ENCODE measurements at regions not wholly inside any gene's neighbourhood (a gene's known extent, or its start where the extent isn't known, plus 50 kb on each side); places are given as distances from the start of the nearest gene placed in this dataset.

DNA sequence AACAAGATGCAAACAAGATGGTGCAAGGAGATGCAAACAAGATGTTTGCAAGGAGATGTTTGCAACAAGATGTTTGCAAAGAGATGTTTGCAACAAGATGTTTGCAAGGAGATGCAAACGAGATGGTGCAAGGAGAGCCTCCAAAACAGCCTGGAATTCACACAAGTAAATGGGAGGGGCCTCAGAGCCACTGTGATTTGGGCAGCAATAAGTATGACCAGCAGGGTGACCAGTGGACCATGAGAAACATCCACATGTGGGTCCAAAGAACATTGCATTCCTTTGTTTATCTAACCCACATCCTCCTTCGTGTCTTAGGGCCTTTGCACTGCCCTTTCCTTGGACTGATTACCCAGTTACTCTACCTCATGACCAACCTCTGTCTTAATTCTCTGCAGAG, 162.9 kb downstream of the PLPP3 start:
- DNase-seq: no peak

DNA sequence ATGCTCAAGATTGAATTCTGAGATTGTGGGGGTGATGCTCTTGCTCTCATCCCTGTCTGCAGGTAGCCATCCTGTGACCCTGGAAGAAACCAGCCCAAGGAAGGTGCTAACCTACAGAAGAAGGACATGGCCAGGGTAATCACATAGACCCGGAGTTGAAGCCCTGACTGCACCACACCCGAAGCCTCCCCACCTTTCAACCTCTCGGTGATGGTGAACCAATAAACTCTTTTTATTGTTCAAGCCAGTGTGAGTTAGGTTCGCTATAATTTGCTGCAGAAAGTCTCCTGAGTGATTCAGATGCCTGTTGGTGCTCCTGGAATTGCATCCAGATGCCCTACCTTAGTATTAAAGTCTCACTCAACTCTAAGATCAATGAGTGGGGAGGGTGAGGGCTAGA, 163.6 kb downstream of the PLPP3 start:
- no peak for DNase-seq

DNA sequence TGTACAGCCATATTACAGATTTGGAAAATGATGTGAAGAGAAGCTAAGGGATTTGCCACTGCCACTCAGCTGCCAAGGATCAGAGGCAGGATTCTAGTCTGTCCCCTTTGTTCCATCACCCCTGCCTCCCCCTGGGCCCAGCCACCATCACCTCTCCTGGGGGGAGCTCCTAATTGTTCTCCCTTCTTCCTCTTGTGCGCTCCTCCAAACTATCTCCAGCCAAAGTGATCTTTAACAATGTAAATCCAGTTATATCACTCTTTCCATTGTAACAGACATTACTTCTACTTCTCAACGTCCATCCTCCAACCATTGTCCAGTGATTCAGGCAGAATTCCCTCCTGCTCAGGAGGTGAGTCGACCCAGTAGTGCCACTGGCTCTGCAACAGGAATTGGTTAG, 164.1 kb downstream of the PLPP3 start:
- DNase-seq: no peak

GRCh38 chr1:56414728-56415224, 164.6 kb downstream of the PLPP3 start:
- DNase-seq: no peak

DNA sequence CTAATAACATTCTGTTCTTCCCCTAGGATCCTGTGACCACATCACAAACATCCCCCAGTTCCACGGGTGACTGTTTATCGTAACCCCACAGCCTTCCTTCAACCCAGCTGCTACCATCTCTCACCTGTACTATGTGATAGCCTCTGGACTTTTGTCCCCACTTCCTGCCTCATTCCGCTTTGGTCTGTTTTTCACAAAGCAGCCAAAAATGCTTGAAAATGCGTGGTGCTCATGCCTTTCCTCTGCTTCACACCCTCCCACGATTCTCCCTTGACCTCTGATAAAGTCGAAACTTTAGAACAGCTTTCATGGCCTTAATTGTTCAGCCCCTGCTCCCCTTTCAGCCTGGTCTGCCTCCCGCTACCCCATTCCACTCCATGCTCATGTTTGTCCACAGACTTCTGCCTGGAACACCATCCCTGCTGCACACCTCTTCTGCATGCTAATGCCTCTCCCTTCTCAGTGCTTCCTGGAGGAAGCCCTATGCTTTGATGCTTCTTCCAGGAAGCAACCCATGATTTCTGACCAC, 165.6 kb downstream of the PLPP3 start:
- DNase-seq: no peak

DNA sequence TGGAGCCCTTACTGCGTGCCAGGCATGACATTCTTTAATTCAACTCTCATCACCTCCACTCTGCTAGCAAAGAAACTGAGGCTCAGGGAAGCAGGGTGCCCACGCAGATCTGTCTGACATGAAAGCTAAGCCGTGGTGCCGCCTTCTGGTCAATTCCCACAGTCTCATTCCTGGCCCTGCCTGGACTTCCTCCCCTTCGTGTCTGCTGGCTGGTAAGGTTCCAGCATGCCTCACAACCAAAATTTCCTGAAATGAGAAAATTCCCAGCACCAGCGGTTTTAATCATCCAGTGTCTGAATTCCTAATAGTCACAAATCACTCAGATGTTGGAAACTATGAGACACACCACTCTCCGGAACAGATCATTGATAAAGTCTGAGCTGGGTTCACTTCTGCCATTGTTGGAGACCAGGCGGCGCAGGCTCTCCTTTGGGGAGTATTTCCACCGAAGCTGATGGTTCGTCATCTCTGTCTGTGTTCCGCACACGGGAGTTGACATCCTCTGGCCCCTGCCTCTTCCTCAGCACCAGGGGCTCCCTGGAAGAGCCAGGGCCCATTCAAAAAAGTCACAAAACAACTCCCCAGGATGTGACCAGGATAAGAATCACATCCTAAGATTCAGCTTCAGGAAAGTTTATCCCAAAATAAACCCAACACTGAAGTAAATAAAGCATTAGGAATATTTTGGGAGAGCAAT, 167.7 kb downstream of the PLPP3 start:
- no peak for DNase-seq

DNA sequence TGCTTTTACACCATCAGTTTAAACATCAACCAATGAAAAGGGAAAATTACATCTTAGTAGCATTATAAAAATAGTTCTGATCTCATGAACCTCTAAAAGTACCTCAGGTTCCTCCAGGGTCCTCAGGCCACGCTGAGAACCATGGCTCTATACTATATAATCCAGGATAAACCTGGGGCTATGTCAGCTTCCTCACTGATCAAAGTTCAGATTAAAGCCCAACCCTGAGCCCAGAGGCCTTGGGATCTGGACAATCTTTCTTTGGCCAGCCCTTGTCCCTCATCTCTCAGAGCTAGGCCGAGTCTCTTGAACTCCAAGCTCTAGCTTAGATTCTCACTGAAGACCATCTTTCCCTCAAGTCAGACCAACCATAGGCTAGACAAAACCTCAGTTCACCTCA, 168.3 kb downstream of the PLPP3 start:
- no peak for DNase-seq

GRCh38 chr1:56410405-56410804, 169.0 kb downstream of the PLPP3 start:
- DNase-seq: no peak

DNA sequence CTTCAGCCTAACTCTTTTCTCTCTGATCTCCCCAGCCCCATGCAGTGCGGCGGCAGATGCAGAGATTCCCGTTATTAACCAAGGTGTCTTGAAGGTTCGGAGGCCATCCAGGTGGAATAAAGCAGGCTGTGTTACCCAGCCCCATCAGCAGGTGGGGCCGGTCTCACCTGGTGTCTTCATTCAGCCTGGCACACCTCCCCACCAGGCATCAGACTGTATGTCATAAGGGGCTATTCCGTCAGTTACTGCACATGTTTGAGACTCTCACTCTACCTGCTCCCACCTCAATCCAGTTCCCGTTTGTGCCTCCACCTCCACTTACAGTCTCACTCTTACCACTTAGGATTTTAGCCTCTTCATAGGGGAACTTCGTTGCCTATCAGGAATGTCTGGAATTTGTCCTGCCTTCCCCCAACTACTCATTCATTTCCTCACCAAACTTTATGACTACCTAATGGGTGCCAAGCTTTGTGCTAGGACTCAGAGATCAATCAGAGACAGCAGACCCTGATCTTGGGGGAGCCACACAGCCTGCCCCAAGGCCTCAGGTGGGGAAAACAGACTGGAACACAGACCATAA, 170.2 kb downstream of the PLPP3 start:
- DNase-seq: no peak

- no peak for DNase-seq
Measured at GRCh38 chr1:56406821-56407220, 172.5 kb downstream of the PLPP3 start.

GRCh38 chr1:56404561-56405030, 174.8 kb downstream of the PLPP3 start:
- DNase-seq: no peak

DNA sequence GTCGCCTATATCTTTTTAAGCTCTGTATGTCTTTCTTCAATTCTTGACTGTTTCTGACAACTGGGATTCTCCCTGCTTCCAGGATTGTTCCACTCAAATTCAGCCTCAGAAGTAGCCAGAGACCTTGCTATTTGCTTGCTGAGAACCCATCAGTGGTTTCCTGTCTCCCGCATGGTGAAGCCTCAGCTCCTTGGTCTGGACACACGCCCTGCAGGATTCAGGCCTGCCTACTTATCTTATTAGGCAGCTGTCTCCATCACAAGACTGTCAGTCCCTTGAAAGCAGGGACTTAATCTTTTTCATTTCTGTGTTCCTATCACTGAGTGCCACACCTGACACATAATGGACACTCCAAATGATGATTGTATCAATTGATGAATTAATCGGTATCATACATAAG, 175.3 kb downstream of the PLPP3 start:
- DNase-seq: no peak

DNA sequence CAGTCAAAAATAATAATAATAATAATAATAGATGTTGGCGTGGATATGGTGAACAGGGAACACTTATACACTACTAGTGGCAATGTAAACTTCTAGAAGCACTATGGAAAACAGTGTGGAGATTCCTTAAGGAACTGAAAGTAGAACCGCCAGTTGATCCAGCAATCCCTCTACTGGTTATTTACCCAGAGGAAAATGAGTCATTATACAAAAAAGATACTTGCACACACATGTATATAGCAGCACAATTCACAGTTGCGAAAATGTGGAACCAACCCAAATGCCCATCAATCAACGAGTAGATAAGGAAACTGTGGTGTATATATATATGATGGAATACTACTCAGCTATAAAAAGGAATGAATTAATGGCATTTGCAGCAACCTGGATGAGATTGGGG, 176.0 kb downstream of the PLPP3 start:
- no peak for DNase-seq

- no peak for DNase-seq
Measured at GRCh38 chr1:56401191-56401590, 178.2 kb downstream of the PLPP3 start.

DNA sequence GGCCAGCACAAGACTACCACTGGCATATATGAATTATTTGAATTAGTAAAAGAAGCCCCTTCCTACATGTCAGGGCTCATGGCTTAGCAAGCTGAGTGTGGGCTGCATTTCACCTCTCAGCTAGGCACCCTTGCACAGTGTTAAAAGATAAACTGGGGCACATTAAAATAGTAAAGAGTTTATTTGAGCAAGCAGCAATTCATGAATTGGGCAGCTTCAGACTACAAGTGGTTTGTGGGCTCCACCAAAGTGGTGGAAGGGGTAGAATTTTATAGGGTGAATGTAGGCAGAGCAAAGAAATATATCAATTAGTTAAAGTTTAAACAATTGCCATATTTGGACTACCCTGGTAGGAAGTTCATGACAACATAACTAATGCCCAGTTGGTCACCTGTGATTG, 178.8 kb downstream of the PLPP3 start:
- no peak for DNase-seq

GRCh38 chr1:56399795-56400194, 179.6 kb downstream of the PLPP3 start:
- no peak for DNase-seq

DNA sequence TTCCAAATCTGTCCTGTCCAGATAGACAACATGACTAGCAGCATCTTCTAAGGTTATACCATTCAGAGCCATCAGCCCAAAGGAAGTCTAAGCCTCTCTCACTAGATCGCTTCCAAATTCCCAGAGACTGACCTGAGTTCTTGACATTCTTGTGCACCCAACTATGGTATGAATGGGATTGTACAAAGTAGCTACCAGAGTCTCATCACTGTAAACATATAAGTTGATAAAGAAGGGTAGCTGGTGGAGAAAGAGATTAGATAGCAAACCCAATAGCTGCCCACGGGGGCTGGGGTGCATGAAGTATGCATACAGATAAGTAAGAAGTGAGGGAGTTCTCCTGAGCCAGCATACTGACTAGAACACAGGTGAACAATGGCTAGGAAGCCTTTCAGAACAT, 180.0 kb downstream of the PLPP3 start:
- no peak for DNase-seq

DNA sequence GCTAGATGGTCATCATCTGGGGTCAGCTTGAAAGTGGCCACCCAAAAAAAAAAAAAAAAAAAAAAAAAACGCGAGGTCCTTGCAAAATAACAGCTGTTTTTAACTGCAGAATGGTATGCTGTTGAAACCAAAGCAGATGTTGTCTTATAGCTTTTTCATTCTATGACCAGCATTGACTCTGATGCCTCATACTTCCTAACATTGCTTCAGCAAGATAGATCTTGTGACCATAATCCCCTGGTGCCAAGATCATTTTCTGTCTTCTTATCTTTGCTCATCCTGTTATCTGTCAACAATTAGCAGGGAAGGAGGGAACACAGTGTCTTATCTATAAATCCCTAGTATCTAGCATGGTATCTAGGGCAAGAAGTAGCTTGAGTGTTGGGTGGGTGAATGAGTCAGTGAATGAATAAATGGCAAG, 181.5 kb downstream of the PLPP3 start:
- DNase-seq: no peak

- no peak for DNase-seq
Measured at GRCh38 chr1:56397409-56397808, 182.0 kb downstream of the PLPP3 start.

- DNase-seq: no peak
Measured at GRCh38 chr1:56396581-56396980, 182.8 kb downstream of the PLPP3 start.

- no peak for DNase-seq
Measured at GRCh38 chr1:56395776-56396175, 183.6 kb downstream of the PLPP3 start.

DNA sequence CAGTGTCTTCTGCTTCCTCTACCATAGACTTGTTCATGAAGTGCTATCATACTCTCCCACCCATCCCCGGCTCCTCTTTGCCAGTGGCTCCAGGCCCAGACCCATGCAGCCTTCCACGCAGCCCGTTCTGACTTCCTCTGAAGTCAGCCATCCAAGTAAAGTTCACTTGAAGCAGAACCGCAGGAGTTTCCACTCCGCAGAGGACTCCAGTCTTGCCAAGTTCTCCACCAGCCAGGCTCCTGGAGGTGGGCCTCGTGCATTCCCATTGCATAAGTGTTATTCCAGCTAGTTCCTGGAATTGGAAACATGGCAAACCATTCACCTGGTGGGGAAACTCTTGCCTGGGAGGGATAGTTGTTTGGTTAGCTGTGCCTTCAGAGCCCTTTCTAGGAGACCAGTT, 185.1 kb downstream of the PLPP3 start:
- DNase-seq: no peak

DNA sequence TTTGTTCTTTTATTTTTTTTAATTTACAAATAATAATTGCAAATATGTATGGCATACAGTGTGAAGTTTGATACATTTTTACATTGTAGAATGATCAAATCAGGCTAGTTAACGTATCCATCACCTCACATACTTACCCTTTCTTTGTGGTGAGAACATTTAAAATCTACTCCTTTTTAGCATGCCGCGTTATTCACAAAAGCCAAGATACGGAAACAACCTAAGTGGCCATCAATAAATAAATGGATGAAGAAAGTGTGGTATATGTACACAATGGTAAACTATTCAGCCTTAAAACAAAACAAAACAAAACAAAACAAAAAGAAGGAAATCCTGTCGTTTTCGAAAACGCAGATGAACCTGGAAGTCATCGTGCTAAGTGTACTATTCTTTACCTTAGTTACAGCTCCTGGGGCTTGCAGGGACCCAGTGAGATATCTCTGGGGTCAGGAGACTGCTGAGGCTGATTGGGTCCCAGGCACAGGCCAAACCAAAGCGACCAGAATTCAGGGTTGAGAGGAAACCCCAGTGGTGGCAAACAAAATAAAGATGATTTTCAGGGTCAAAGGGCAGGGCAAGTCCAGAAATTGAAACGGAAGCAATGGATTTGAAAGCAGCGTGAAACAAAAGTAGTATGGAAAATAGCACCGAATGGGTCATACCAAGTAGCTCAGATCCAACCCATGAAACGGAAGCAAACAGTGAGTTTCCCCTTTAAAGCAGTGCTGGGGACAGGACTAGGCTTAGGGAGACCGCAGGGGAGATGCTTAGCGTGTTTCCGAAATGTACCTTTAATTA, 188.2 kb downstream of the PLPP3 start:
- no peak for DNase-seq
